IPS-18a (cell line): ENCODE measurements at regions not wholly inside any gene's neighbourhood (a gene's known extent, or its start where the extent isn't known, plus 50 kb on each side); places are given as distances from the start of the nearest gene placed in this dataset.

ENCODE experiments used
- H3K27ac ChIP-seq: one replicate; pipeline ENCODE4 v1.5.1; 2013; ENCODE audit warnings: low read length
- H3K27me3 ChIP-seq: one replicate; pipeline ENCODE4 v1.6.1; 2013; ENCODE audit warnings: mild to moderate bottlenecking, low read length; ENCODE audit not compliant: control insufficient read depth, insufficient read depth
- H3K36me3 ChIP-seq: one replicate; pipeline ENCODE4 v1.6.1; 2013; ENCODE audit warnings: low read depth, low read length; ENCODE audit not compliant: control insufficient read depth
- H3K4me1 ChIP-seq: one replicate; pipeline ENCODE4 v1.6.1; 2013; ENCODE audit warnings: low read depth, low read length; ENCODE audit not compliant: control insufficient read depth
- H3K4me3 ChIP-seq: one replicate; pipeline ENCODE4 v1.5.1; 2013; ENCODE audit warnings: low read length
- H3K9ac ChIP-seq: one replicate; pipeline ENCODE4 v1.6.1; 2013; ENCODE audit warnings: mild to moderate bottlenecking, low read length, moderate library complexity
- H3K9me3 ChIP-seq: one replicate; pipeline ENCODE4 v1.6.1; 2013; ENCODE audit warnings: low read depth, low read length; ENCODE audit not compliant: control insufficient read depth

- Histone ChIP-seq H3K9me3 (no peaks in the 10 kb centered on the region), H3K36me3 (no peaks in the 10 kb centered on the region), H3K4me3 (no peak overlapping the region), H3K9ac (no peak overlapping the region), H3K27me3 (no peaks in the 10 kb centered on the region), H3K4me1 (peaks cover 7% of the 10 kb centered on the region), H3K27ac (no peak overlapping the region)
These were observed 603.2 kb downstream of the STIM2 start for GRCh38 chr4:27463816-27464215.

GRCh38 chr4:27467351-27467750, 606.7 kb downstream of the STIM2 start:
- H3K9ac ChIP-seq, result no peak overlapping the region
- no peaks in the 10 kb centered on the region for H3K27me3 ChIP-seq
- H3K4me1 ChIP-seq, result peaks cover 7% of the 10 kb centered on the region
- no peaks in the 10 kb centered on the region for H3K9me3 ChIP-seq
- no peak overlapping the region for H3K4me3 ChIP-seq
- H3K27ac ChIP-seq, result no peak overlapping the region
- H3K36me3 ChIP-seq, result no peaks in the 10 kb centered on the region

- no peaks in the 10 kb centered on the region for H3K4me1 ChIP-seq
- H3K9me3 ChIP-seq, result no peaks in the 10 kb centered on the region
- H3K9ac ChIP-seq, result no peak overlapping the region
- no peak overlapping the region for H3K27ac ChIP-seq
- no peak overlapping the region for H3K4me3 ChIP-seq
- H3K36me3 ChIP-seq, result no peaks in the 10 kb centered on the region
- H3K27me3 ChIP-seq, result no peaks in the 10 kb centered on the region
These were observed 611.7 kb downstream of the STIM2 start for GRCh38 chr4:27472364-27472763.

- H3K27me3 ChIP-seq, result no peaks in the 10 kb centered on the region
- no peaks in the 10 kb centered on the region for H3K36me3 ChIP-seq
- no peaks in the 10 kb centered on the region for H3K9me3 ChIP-seq
- no peaks in the 10 kb centered on the region for H3K4me1 ChIP-seq
- no peak overlapping the region for H3K4me3 ChIP-seq
- no peak overlapping the region for H3K9ac ChIP-seq
- H3K27ac ChIP-seq, result no peak overlapping the region
These were observed 614.0 kb downstream of the STIM2 start for GRCh38 chr4:27474691-27475090.

GRCh38 chr4:27484216-27484615, 623.6 kb downstream of the STIM2 start:
- H3K9me3 ChIP-seq, result no peaks in the 10 kb centered on the region
- H3K4me1 ChIP-seq, result no peaks in the 10 kb centered on the region
- no peak overlapping the region for H3K27ac ChIP-seq
- H3K4me3 ChIP-seq, result no peak overlapping the region
- no peaks in the 10 kb centered on the region for H3K36me3 ChIP-seq
- no peak overlapping the region for H3K9ac ChIP-seq
- H3K27me3 ChIP-seq, result no peaks in the 10 kb centered on the region

- Histone ChIP-seq H3K36me3 (no peaks in the 10 kb centered on the region), H3K9me3 (no peaks in the 10 kb centered on the region), H3K4me1 (peaks cover 5% of the 10 kb centered on the region), H3K27me3 (no peaks in the 10 kb centered on the region), H3K4me3 (no peak overlapping the region), H3K27ac (no peak overlapping the region), H3K9ac (no peak overlapping the region)
These were observed 629.7 kb downstream of the STIM2 start for GRCh38 chr4:27490315-27490714.

GRCh38 chr4:27490766-27491165, 630.1 kb downstream of the STIM2 start:
- H3K4me1 ChIP-seq, result peaks cover 5% of the 10 kb centered on the region
- H3K27me3 ChIP-seq, result no peaks in the 10 kb centered on the region
- no peaks in the 10 kb centered on the region for H3K36me3 ChIP-seq
- no peak overlapping the region for H3K27ac ChIP-seq
- H3K4me3 ChIP-seq, result no peak overlapping the region
- no peaks in the 10 kb centered on the region for H3K9me3 ChIP-seq
- H3K9ac ChIP-seq, result no peak overlapping the region

GRCh38 chr4:27506401-27506800, 645.8 kb downstream of the STIM2 start:
- Histone ChIP-seq H3K4me3 (no peak overlapping the region), H3K27me3 (no peaks in the 10 kb centered on the region), H3K9ac (no peak overlapping the region), H3K27ac (no peak overlapping the region), H3K9me3 (no peaks in the 10 kb centered on the region), H3K4me1 (no peaks in the 10 kb centered on the region), H3K36me3 (no peaks in the 10 kb centered on the region)

- Histone ChIP-seq H3K27me3 (no peaks in the 10 kb centered on the region), H3K4me3 (no peak overlapping the region), H3K27ac (no peak overlapping the region), H3K36me3 (no peaks in the 10 kb centered on the region), H3K4me1 (no peaks in the 10 kb centered on the region), H3K9ac (no peak overlapping the region), H3K9me3 (no peaks in the 10 kb centered on the region)
These were observed 654.1 kb downstream of the STIM2 start for GRCh38 chr4:27514711-27515110.

- Histone ChIP-seq H3K4me3 (no peak overlapping the region), H3K9me3 (no peaks in the 10 kb centered on the region), H3K4me1 (no peaks in the 10 kb centered on the region), H3K36me3 (no peaks in the 10 kb centered on the region), H3K27me3 (no peaks in the 10 kb centered on the region), H3K27ac (no peak overlapping the region), H3K9ac (no peak overlapping the region)
These were observed 654.5 kb downstream of the STIM2 start for GRCh38 chr4:27515140-27515539.

GRCh38 chr4:27518876-27519275, 658.2 kb downstream of the STIM2 start:
- H3K36me3 ChIP-seq, result no peaks in the 10 kb centered on the region
- H3K27ac ChIP-seq, result no peak overlapping the region
- no peak overlapping the region for H3K4me3 ChIP-seq
- H3K4me1 ChIP-seq, result no peaks in the 10 kb centered on the region
- no peaks in the 10 kb centered on the region for H3K9me3 ChIP-seq
- no peaks in the 10 kb centered on the region for H3K27me3 ChIP-seq
- no peak overlapping the region for H3K9ac ChIP-seq

- H3K4me1 ChIP-seq, result no peaks in the 10 kb centered on the region
- no peak overlapping the region for H3K27ac ChIP-seq
- H3K9me3 ChIP-seq, result no peaks in the 10 kb centered on the region
- no peak overlapping the region for H3K4me3 ChIP-seq
- H3K36me3 ChIP-seq, result no peaks in the 10 kb centered on the region
- H3K9ac ChIP-seq, result no peak overlapping the region
- no peaks in the 10 kb centered on the region for H3K27me3 ChIP-seq
These were observed 663.6 kb downstream of the STIM2 start for GRCh38 chr4:27524224-27524623.
